Testis (tissue), 2 donors: ENCODE measurements at regions not wholly inside any gene's neighbourhood (a gene's known extent, or its start where the extent isn't known, plus 50 kb on each side); places are given as distances from the start of the nearest gene placed in this dataset.

Experiments
- DNase-seq: peaks from one replicate; pipeline ENCODE4 v3.0.0-alpha.2; 2019
- H3K27ac ChIP-seq, 2 donors: fragments of 200-600 bp; sonication (generic); one replicate each; pipeline ENCODE4 v1.5.1; 2019
- H3K27me3 ChIP-seq: fragments of 200-600 bp; sonication (generic); one replicate; pipeline ENCODE4 v1.5.1; 2019
- H3K36me3 ChIP-seq: fragments of 200-600 bp; sonication (generic); one replicate; pipeline ENCODE4 v1.5.1; 2017; ENCODE audit warnings: low read depth; ENCODE audit errors: missing control alignments
- H3K4me1 ChIP-seq: fragments of 200-600 bp; sonication (generic); one replicate; pipeline ENCODE4 v1.5.1; 2019
- H3K4me3 ChIP-seq, 2 donors: fragments of 200-600 bp; sonication (generic); one replicate each; pipeline ENCODE4 v1.5.1; 2017 to 2019
- H3K9me3 ChIP-seq: fragments of 200-600 bp; sonication (generic); one replicate; pipeline ENCODE4 v1.5.1; 2017
- CTCF ChIP-seq, 3 experiments: fragments of 450-650 bp in 2 of 3; fragments of 200-600 bp in 1 of 3; sonication (generic) in 1 of 3; IDR thresholded peaks; one replicate each; pipeline ENCODE4 v1.5.1; 2016 to 2019; ENCODE audit warnings: antibody characterized with exemption in 3 of 3, mild to moderate bottlenecking in 2 of 3, moderate library complexity in 1 of 3
- POLR2A ChIP-seq: fragments of 450-650 bp; IDR thresholded peaks from one replicate; pipeline ENCODE4 v1.6.1; 2017; ENCODE audit warnings: antibody characterized with exemption, mild to moderate bottlenecking, moderate library complexity
- WGBS, 2 donors: methylation state at CpG; one replicate each; pipeline ENCODE4 v1.1.5; 2018; 5-methylcytosine and 5-hydroxymethylcytosine counted together
- intact Hi-C: fragments of 100-400 bp; cut with DNase I; formaldehyde crosslinking; loops from one replicate; pipeline ENCODE4 v1.15.1; 2023; ENCODE audit warnings: low total_unique reads

GRCh38 chr5:169474226-169474625, 109.3 kb upstream of the SPDL1 start:
- intact Hi-C loops = no loop called here
- DNase-seq = no peak
- Histone ChIP-seq H3K36me3 (no peaks in the 10 kb centered on the region), H3K9me3 (no peaks in the 10 kb centered on the region), H3K4me1 (no peaks in the 10 kb centered on the region), H3K27me3 (no peaks in the 10 kb centered on the region), H3K4me3 (no peak overlapping the region), H3K27ac (no peak overlapping the region)
- no peak for TF ChIP-seq CTCF (IDR thresholded peaks at IDR 0.05)
- no peak for TF ChIP-seq POLR2A
- 56 to 77% methylated on average over 3 of the region's 3 CpGs for WGBS, 2 donors

- intact Hi-C loops = no loop called here
- Histone ChIP-seq H3K9me3 (no peaks in the 10 kb centered on the region), H3K27me3 (no peaks in the 10 kb centered on the region), H3K36me3 (no peaks in the 10 kb centered on the region), H3K27ac (no peak overlapping the region), H3K4me1 (no peaks in the 10 kb centered on the region), H3K4me3 (no peak overlapping the region)
- WGBS, 2 donors = 60 to 64% methylated on average over 5 of the region's 5 CpGs
- TF ChIP-seq CTCF (IDR thresholded peaks at IDR 0.05) (no peak), POLR2A (no peak)
- no peak for DNase-seq
Observed at GRCh38 chr5:169472544-169472943, 111.0 kb upstream of the SPDL1 start.

GRCh38 chr5:169471021-169471420, 112.6 kb upstream of the SPDL1 start:
- TF ChIP-seq POLR2A (no peak), CTCF (IDR thresholded peaks at IDR 0.05) (no peak)

GRCh38 chr5:169467041-169467771, 116.4 kb upstream of the SPDL1 start:
- Histone ChIP-seq H3K4me1 (no peaks in the 10 kb centered on the region), H3K27ac (no peak overlapping the region), H3K27me3 (no peaks in the 10 kb centered on the region), H3K4me3 (no peak overlapping the region), H3K9me3 (no peaks in the 10 kb centered on the region), H3K36me3 (no peaks in the 10 kb centered on the region)
- 45 to 50% methylated on average over 5 of the region's 5 CpGs for WGBS, 2 donors
- DNase-seq = no peak
- intact Hi-C loops = no loop called here
- no peak for TF ChIP-seq POLR2A
- TF ChIP-seq CTCF (IDR thresholded peaks at IDR 0.05) = no peak

More at GRCh38 chr5:169471021-169471420, 112.6 kb upstream of the SPDL1 start:
- Histone ChIP-seq H3K9me3 (no peaks in the 10 kb centered on the region), H3K4me3 (no peak overlapping the region), H3K27me3 (no peaks in the 10 kb centered on the region), H3K4me1 (no peaks in the 10 kb centered on the region), H3K27ac (no peak overlapping the region), H3K36me3 (no peaks in the 10 kb centered on the region)
- intact Hi-C loops = no loop called here
- no peak for DNase-seq
- 71 to 80% methylated on average over 4 of the region's 4 CpGs for WGBS, 2 donors

GRCh38 chr5:169460896-169461295, 122.7 kb upstream of the SPDL1 start:
- Histone ChIP-seq H3K36me3 (no peaks in the 10 kb centered on the region), H3K27ac (no peak overlapping the region), H3K4me1 (no peaks in the 10 kb centered on the region), H3K9me3 (no peaks in the 10 kb centered on the region), H3K27me3 (no peaks in the 10 kb centered on the region), H3K4me3 (no peak overlapping the region)
- TF ChIP-seq POLR2A (no peak), CTCF (IDR thresholded peaks at IDR 0.05) (no peak)
- intact Hi-C loops = no loop called here
- DNase-seq = no peak
- 88 to 92% methylated on average over 6 of the region's 6 CpGs for WGBS, 2 donors
